GM23338 (cell line): ENCODE measurements at regions not wholly inside any gene's neighbourhood (a gene's known extent, or its start where the extent isn't known, plus 50 kb on each side); places are given as distances from the start of the nearest gene placed in this dataset.
A peak's percentile ranks its signal among the peaks of the same experiment; 100 is the strongest.

Experiments used
- ATAC-seq: fragments of 200-7000 bp; cut with Tn5 transposase; 3 replicates; pipeline ENCODE4 v1.9.1; 2020
- DNase-seq: peaks from one replicate; pipeline ENCODE4 v3.0.0-alpha.2; 2015; ENCODE audit warnings: low spot score
- H2AFZ ChIP-seq: fragments of 200-600 bp; sonication (generic); 2 replicates; pipeline ENCODE4 v1.8.0; 2016; ENCODE audit warnings: antibody characterized with exemption, mild to moderate bottlenecking, moderate library complexity
- H3F3A ChIP-seq: fragments of 200-600 bp; sonication (generic); replicated peaks from 2 replicates; pipeline ENCODE4 v1.8.0; 2017; ENCODE audit warnings: antibody characterized with exemption, mixed run types, low read depth
- H3K27ac ChIP-seq: fragments of 200-600 bp; sonication (generic); 2 replicates; pipeline ENCODE4 v1.6.1; 2016; ENCODE audit warnings: low read depth
- H3K27me3 ChIP-seq: fragments of 200-600 bp; sonication (generic); 2 replicates; pipeline ENCODE4 v1.8.0; 2016; ENCODE audit warnings: mild to moderate bottlenecking, mixed run types, moderate library complexity; ENCODE audit not compliant: insufficient read depth
- H3K36me3 ChIP-seq: fragments of 200-600 bp; sonication (generic); 2 replicates; pipeline ENCODE4 v1.8.0; 2016; ENCODE audit warnings: mild to moderate bottlenecking; ENCODE audit not compliant: insufficient read depth
- H3K4me1 ChIP-seq: fragments of 200-600 bp; sonication (generic); 2 replicates; pipeline ENCODE4 v1.8.0; 2016; ENCODE audit warnings: mild to moderate bottlenecking, moderate library complexity; ENCODE audit not compliant: insufficient read depth
- H3K4me2 ChIP-seq: fragments of 200-600 bp; sonication (generic); 2 replicates; pipeline ENCODE4 v1.7.1; 2017; ENCODE audit warnings: mixed run types
- H3K4me3 ChIP-seq: fragments of 200-600 bp; sonication (generic); 2 replicates; pipeline ENCODE4 v1.6.1; 2016; ENCODE audit warnings: mixed run types
- H3K79me2 ChIP-seq: fragments of 200-600 bp; sonication (generic); replicated peaks from 2 replicates; pipeline ENCODE4 v1.8.0; 2017; ENCODE audit warnings: mild to moderate bottlenecking; ENCODE audit not compliant: insufficient read depth
- H3K9me2 ChIP-seq: fragments of 200-600 bp; sonication (generic); 2 replicates; pipeline ENCODE4 v1.8.0; 2017; ENCODE audit not compliant: insufficient read depth
- H4K20me1 ChIP-seq: fragments of 200-600 bp; sonication (generic); replicated peaks from 2 replicates; pipeline ENCODE4 v1.8.0; 2017; ENCODE audit warnings: mild to moderate bottlenecking; ENCODE audit not compliant: insufficient read depth
- H3K27ac Mint-ChIP-seq: 2 replicates; pipeline ENCODE4 v1.8.0; 2020; ENCODE audit warnings: inconsistent platforms, mild to moderate bottlenecking, moderate library complexity, mixed read lengths
- H3K27me3 Mint-ChIP-seq: 3 replicates; pipeline ENCODE4 v1.8.0; 2022; ENCODE audit warnings: low read depth, mild to moderate bottlenecking, moderate library complexity, mixed read lengths, inconsistent platforms; ENCODE audit not compliant: insufficient read depth, poor library complexity
- H3K36me3 Mint-ChIP-seq: 3 replicates; pipeline ENCODE4 v1.8.0; 2021; ENCODE audit warnings: low read depth, mild to moderate bottlenecking, inconsistent platforms, moderate library complexity, mixed read lengths
- H3K4me1 Mint-ChIP-seq: 3 replicates; pipeline ENCODE4 v1.8.0; 2020; ENCODE audit warnings: mild to moderate bottlenecking, inconsistent platforms, mixed read lengths
- H3K4me3 Mint-ChIP-seq: 3 replicates; pipeline ENCODE4 v1.8.0; 2021; ENCODE audit warnings: moderate library complexity, mild to moderate bottlenecking, inconsistent platforms, mixed read lengths
- H3K9me3 Mint-ChIP-seq: 3 replicates; pipeline ENCODE4 v1.8.0; 2020; ENCODE audit warnings: moderate library complexity, mild to moderate bottlenecking, inconsistent platforms, mixed read lengths
- CREB1 ChIP-seq: fragments of 250-450 bp; sonication (Bioruptor Pico); IDR thresholded peaks from 2 replicates; pipeline ENCODE4 v1.5.0; 2020; ENCODE audit warnings: low read depth, mild to moderate bottlenecking, moderate library complexity
- CTCF ChIP-seq, 2 experiments: fragments of 200-600 bp in 1 of 2; sonication (generic) in 1 of 2; conservative IDR thresholded peaks; 2 replicates each; pipeline versions ENCODE4 v1.5.1 to v1.6.1; 2016 to 2017; ENCODE audit warnings: antibody characterized with exemption in 2 of 2, low read depth in 2 of 2, mild to moderate bottlenecking in 2 of 2, moderate library complexity in 1 of 2
- ETS1 ChIP-seq: IDR thresholded peaks from 2 replicates; pipeline ENCODE4 v1.6.1; 2016; ENCODE audit warnings: antibody characterized with exemption
- EZH2phosphoT487 ChIP-seq: fragments of 200-600 bp; sonication (generic); IDR thresholded peaks from one replicate; pipeline ENCODE4 v1.8.1; 2018; ENCODE audit warnings: antibody characterized with exemption; ENCODE audit not compliant: unreplicated experiment
- JUNB ChIP-seq: IDR thresholded peaks from one replicate; pipeline ENCODE4 v1.6.1; 2016; ENCODE audit warnings: antibody characterized with exemption; ENCODE audit not compliant: unreplicated experiment
- NANOG ChIP-seq: IDR thresholded peaks from 2 replicates; pipeline ENCODE4 v1.6.1; 2016; ENCODE audit warnings: antibody characterized with exemption, borderline replicate concordance
- POLR2AphosphoS5 ChIP-seq: IDR thresholded peaks from 2 replicates; pipeline ENCODE4 v1.6.1; 2016; ENCODE audit warnings: antibody characterized with exemption, low read depth
- REST ChIP-seq: IDR thresholded peaks from one replicate; pipeline ENCODE4 v1.6.1; 2018; ENCODE audit warnings: antibody characterized with exemption; ENCODE audit not compliant: unreplicated experiment
- ZNF331 ChIP-seq: fragments of 250-450 bp; sonication (Bioruptor Pico); IDR thresholded peaks from 2 replicates; pipeline ENCODE4 v1.5.0; 2020; ENCODE audit warnings: low read depth, mild to moderate bottlenecking, moderate library complexity

- H3F3A ChIP-seq = no peaks in the 10 kb centered on the region
- ATAC-seq = no peak
Observed at GRCh38 chr5:63831381-63831780, 130.9 kb downstream of the HTR1A start.

More at GRCh38 chr5:63831381-63831780, 130.9 kb downstream of the HTR1A start:
- Mint-ChIP-seq H3K27ac (0 out of 2 replicates have a peak overlapping the region, but pooled peaks have one; percentile 60), H3K9me3 (no peaks in the 10 kb centered on the region), H3K27me3 (no peaks in the 10 kb centered on the region), H3K4me3 (no peak overlapping the region), H3K36me3 (no peaks in the 10 kb centered on the region), H3K4me1 (peaks cover 10% of the 10 kb centered on the region)
- no peak for DNase-seq
- H3K4me3 ChIP-seq = no peak overlapping the region
- H4K20me1 ChIP-seq = no peaks in the 10 kb centered on the region
- H3K79me2 ChIP-seq = no peaks in the 10 kb centered on the region
- H3K4me2 ChIP-seq = 0 out of 2 replicates have a peak overlapping the region, but pooled peaks have one; percentile 2
- H3K27ac ChIP-seq = no peak overlapping the region
- TF ChIP-seq ETS1 (no peak), CTCF (conservative IDR thresholded peaks at IDR 0.05; ENCODE audit: low read depth in 2 of 2) (no peak), POLR2AphosphoS5 (no peak), EZH2phosphoT487 (no peak), CREB1 (CRISPR knock-in tag) (no peak), NANOG (no peak), REST (no peak), JUNB (no peak), ZNF331 (CRISPR knock-in tag) (no peak)
- H3K4me1 ChIP-seq = no peaks in the 10 kb centered on the region
- peak overlapping the region; percentile 38; the same call in 1 of the 2 replicates for H2AFZ ChIP-seq
- H3K36me3 ChIP-seq = no peaks in the 10 kb centered on the region
- H3K9me2 ChIP-seq = peaks cover 2% of the 10 kb centered on the region; the same call in 1 of the 2 replicates
- H3K27me3 ChIP-seq = no peaks in the 10 kb centered on the region
